PC-3 (cell line): ENCODE measurements at regions not wholly inside any gene's neighbourhood (a gene's known extent, or its start where the extent isn't known, plus 50 kb on each side); places are given as distances from the start of the nearest gene placed in this dataset.

Experiments
- ATAC-seq: fragments of 200-7000 bp; cut with Tn5 transposase; 2 replicates; pipeline ENCODE4 v1.9.1; 2020; ENCODE audit warnings: mild to moderate bottlenecking, moderate library complexity
- BruUV-seq: library from RNA; stranded (reverse); fragments of 400-500 nt; replicated peaks from 2 replicates; lab custom pipeline; 2021; lab: Mats Ljungman, UMichigan
- CTCF ChIA-PET: fragments of 300-600 bp; sonication (Branson Sonifier 250); formaldehyde crosslinking; loops from one replicate; lab custom pipeline; 2022; ENCODE audit warnings: antibody characterized with exemption; lab: Charles Lee
- POLR2A ChIA-PET: fragments of 300-600 bp; sonication (Branson Sonifier 250); formaldehyde crosslinking; loops from one replicate; lab custom pipeline; 2022; ENCODE audit warnings: antibody characterized with exemption; ENCODE audit not compliant: unreplicated experiment; lab: Charles Lee
- DNase-seq: peaks from one replicate; pipeline ENCODE4 v3.0.0-alpha.2; 2015
- H2AFZ ChIP-seq: fragments of 300-600 bp; sonication (generic); 2 replicates; pipeline ENCODE4 v1.6.0; 2016; ENCODE audit warnings: antibody characterized with exemption, low read length
- H3F3A ChIP-seq: fragments of 300-600 bp; sonication (generic); one replicate; pipeline ENCODE4 v1.6.0; 2017; ENCODE audit warnings: antibody characterized with exemption, low read length, control low read depth, mild to moderate bottlenecking; ENCODE audit not compliant: unreplicated experiment
- H3K27ac ChIP-seq: fragments of 300-600 bp; sonication (generic); 2 replicates; pipeline ENCODE4 v1.5.1; 2016; ENCODE audit warnings: mild to moderate bottlenecking, low read length
- H3K27me3 ChIP-seq: fragments of 300-600 bp; sonication (generic); 2 replicates; pipeline ENCODE4 v1.6.1; 2016; ENCODE audit warnings: low read length, mixed read lengths
- H3K36me3 ChIP-seq: fragments of 300-600 bp; sonication (generic); 2 replicates; pipeline ENCODE4 v1.6.1; 2016; ENCODE audit warnings: low read depth, mixed run types, low read length, mixed read lengths
- H3K4me1 ChIP-seq: fragments of 300-600 bp; sonication (generic); 2 replicates; pipeline ENCODE4 v1.5.1; 2016; ENCODE audit warnings: low read length; ENCODE audit not compliant: insufficient read depth
- H3K4me2 ChIP-seq: fragments of 300-600 bp; sonication (generic); 2 replicates; pipeline ENCODE4 v1.6.0; 2016; ENCODE audit warnings: low read length
- H3K4me3 ChIP-seq: fragments of 300-600 bp; sonication (generic); 2 replicates; pipeline ENCODE4 v1.5.1; 2016; ENCODE audit warnings: mild to moderate bottlenecking, low read length, mixed read lengths
- H3K79me2 ChIP-seq: fragments of 300-600 bp; sonication (generic); 2 replicates; pipeline ENCODE4 v1.6.1; 2017; ENCODE audit warnings: low read length, mixed read lengths
- H3K9ac ChIP-seq: fragments of 300-600 bp; sonication (generic); 2 replicates; pipeline ENCODE4 v1.6.0; 2016; ENCODE audit warnings: mild to moderate bottlenecking, low read length
- H3K9me2 ChIP-seq: fragments of 300-600 bp; sonication (generic); replicated peaks from 2 replicates; pipeline ENCODE4 v1.6.1; 2016; ENCODE audit warnings: mixed run types, low read length, mixed read lengths
- H3K9me3 ChIP-seq: fragments of 300-600 bp; sonication (generic); 2 replicates; pipeline ENCODE4 v1.6.1; 2016; ENCODE audit warnings: low read length, mixed read lengths
- H4K20me1 ChIP-seq: fragments of 300-600 bp; sonication (generic); 2 replicates; pipeline ENCODE4 v1.6.1; 2016; ENCODE audit warnings: low read length, mixed read lengths
- CTCF ChIP-seq: fragments of 300-600 bp; sonication (generic); conservative IDR thresholded peaks from 2 replicates; pipeline ENCODE4 v1.5.1; 2017; ENCODE audit warnings: antibody characterized with exemption, low read depth, mild to moderate bottlenecking, low read length
- EZH2 ChIP-seq: fragments of 300-600 bp; sonication (generic); IDR thresholded peaks from one replicate; pipeline ENCODE4 v1.6.1; 2017; ENCODE audit warnings: antibody characterized with exemption, mild to moderate bottlenecking, low read length; ENCODE audit not compliant: unreplicated experiment
- EZH2phosphoT487 ChIP-seq: fragments of 300-600 bp; sonication (generic); IDR thresholded peaks from 2 replicates; pipeline ENCODE4 v1.6.1; 2018; ENCODE audit warnings: mild to moderate bottlenecking, antibody characterized with exemption, low read length, borderline replicate concordance
- intact Hi-C: fragments of 100-400 bp; cut with micrococcal nuclease; formaldehyde crosslinking; loops from 2 replicates; pipeline ENCODE4 v1.9.0; 2023

DNA sequence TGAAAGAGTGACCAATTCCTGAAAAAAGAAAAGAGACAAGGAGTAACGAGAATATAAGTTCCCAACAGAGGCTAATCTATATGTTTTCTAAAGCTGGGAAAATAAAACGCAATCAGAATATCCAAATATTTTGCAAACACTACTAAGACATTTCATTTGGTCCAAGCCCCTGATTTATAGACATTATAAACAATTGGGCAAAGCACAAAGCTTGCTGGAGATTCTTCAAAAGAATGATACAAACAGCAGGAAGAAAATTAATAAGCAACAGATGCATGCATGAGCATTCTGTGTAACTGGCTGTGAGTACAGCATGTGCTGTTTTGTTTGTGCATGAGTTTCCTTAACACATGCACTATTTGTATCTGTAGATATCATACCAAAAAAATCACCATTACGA lies 552.9 kb downstream of the LTN1 start:
- Histone ChIP-seq H3K27me3 (no peaks in the 10 kb centered on the region), H3K36me3 (no peaks in the 10 kb centered on the region), H3F3A (peaks cover 4% of the 10 kb centered on the region), H3K4me3 (no peak overlapping the region), H3K9me2 (no peaks in the 10 kb centered on the region), H2AFZ (no peak overlapping the region), H3K9me3 (no peaks in the 10 kb centered on the region), H3K9ac (no peak overlapping the region), H3K4me2 (no peak overlapping the region), H3K4me1 (peaks cover 21% of the 10 kb centered on the region), H3K27ac (no peak overlapping the region), H3K79me2 (no peaks in the 10 kb centered on the region), H4K20me1 (no peaks in the 10 kb centered on the region)
- DNase-seq (no peak), ATAC-seq (no peak)
- no peak for TF ChIP-seq CTCF
- TF ChIP-seq EZH2 = no peak
- no peak for TF ChIP-seq EZH2phosphoT487
- no TSS peak for BruUV-seq
- intact Hi-C loops = loop anchor here (10.0 kb wide), 1 partner anchor 195 kb away; no protein-coding TSS in a partner anchor
- POLR2A ChIA-PET = no interaction called here
- CTCF ChIA-PET = no interaction called here

- H3K27me3 ChIP-seq = no peaks in the 10 kb centered on the region
- no peaks in the 10 kb centered on the region for H3K79me2 ChIP-seq
- DNase-seq (no peak), ATAC-seq (no peak)
- no peak overlapping the region for H3K4me3 ChIP-seq
- ChIA-PET CTCF (no interaction called here), POLR2A (no interaction called here)
- no peaks in the 10 kb centered on the region for H3K36me3 ChIP-seq
- no peaks in the 10 kb centered on the region for H3F3A ChIP-seq
- intact Hi-C loops = loop anchor here (10.0 kb wide), 1 partner anchor 196 kb away; no protein-coding TSS in a partner anchor
- no peak overlapping the region for H3K9ac ChIP-seq
- BruUV-seq = no TSS peak
- no peak overlapping the region for H3K4me2 ChIP-seq
- H3K4me1 ChIP-seq = peaks cover 16% of the 10 kb centered on the region
- H3K27ac ChIP-seq = no peak overlapping the region
- H3K9me2 ChIP-seq = no peaks in the 10 kb centered on the region
- no peak for TF ChIP-seq EZH2
- TF ChIP-seq CTCF = no peak
- TF ChIP-seq EZH2phosphoT487 = no peak
- no peak overlapping the region for H2AFZ ChIP-seq
- no peaks in the 10 kb centered on the region for H3K9me3 ChIP-seq
- no peaks in the 10 kb centered on the region for H4K20me1 ChIP-seq
Observed at GRCh38 chr21:28439251-28439650, 553.4 kb downstream of the LTN1 start.

- Histone ChIP-seq H3K27ac (peak overlapping the region; percentile 55), H3K27me3 (no peaks in the 10 kb centered on the region), H3K36me3 (no peaks in the 10 kb centered on the region), H4K20me1 (no peaks in the 10 kb centered on the region), H3K4me1 (peaks cover 18% of the 10 kb centered on the region), H2AFZ (no peak overlapping the region; the same call in 1 of the 2 replicates), H3K4me3 (no peak overlapping the region), H3K4me2 (no peak overlapping the region), H3K9ac (no peak overlapping the region), H3F3A (no peaks in the 10 kb centered on the region), H3K9me2 (no peaks in the 10 kb centered on the region), H3K79me2 (no peaks in the 10 kb centered on the region), H3K9me3 (no peaks in the 10 kb centered on the region)
- TF ChIP-seq CTCF = no peak
- TF ChIP-seq EZH2 = no peak
- TF ChIP-seq EZH2phosphoT487 = no peak
- CTCF ChIA-PET = no interaction called here
- ATAC-seq (no peak), DNase-seq (no peak)
- POLR2A ChIA-PET = no interaction called here
- no TSS peak for BruUV-seq
- intact Hi-C loops = loop anchor here (10.0 kb wide), 1 partner anchor 198 kb away; no protein-coding TSS in a partner anchor
Observed at GRCh38 chr21:28437061-28437460, 555.6 kb downstream of the LTN1 start.
